AG10803 (cell line): ENCODE measurements at regions not wholly inside any gene's neighbourhood (a gene's known extent, or its start where the extent isn't known, plus 50 kb on each side); places are given as distances from the start of the nearest gene placed in this dataset.

ENCODE experiments used
- DNase-seq: peaks from one replicate; pipeline ENCODE4 v3.0.0; 2010; ENCODE audit warnings: low read depth
- H3K4me3 ChIP-seq: 2 replicates; pipeline ENCODE4 v1.5.1; 2011; ENCODE audit warnings: mild to moderate bottlenecking, low read length, control low read depth
- TF ChIP-seq, protein P1 (sequence below): conservative IDR thresholded peaks from 2 replicates; pipeline ENCODE4 v1.5.1; 2011; ENCODE audit warnings: mild to moderate bottlenecking, low read length, control low read depth, inconsistent platforms

DNA sequence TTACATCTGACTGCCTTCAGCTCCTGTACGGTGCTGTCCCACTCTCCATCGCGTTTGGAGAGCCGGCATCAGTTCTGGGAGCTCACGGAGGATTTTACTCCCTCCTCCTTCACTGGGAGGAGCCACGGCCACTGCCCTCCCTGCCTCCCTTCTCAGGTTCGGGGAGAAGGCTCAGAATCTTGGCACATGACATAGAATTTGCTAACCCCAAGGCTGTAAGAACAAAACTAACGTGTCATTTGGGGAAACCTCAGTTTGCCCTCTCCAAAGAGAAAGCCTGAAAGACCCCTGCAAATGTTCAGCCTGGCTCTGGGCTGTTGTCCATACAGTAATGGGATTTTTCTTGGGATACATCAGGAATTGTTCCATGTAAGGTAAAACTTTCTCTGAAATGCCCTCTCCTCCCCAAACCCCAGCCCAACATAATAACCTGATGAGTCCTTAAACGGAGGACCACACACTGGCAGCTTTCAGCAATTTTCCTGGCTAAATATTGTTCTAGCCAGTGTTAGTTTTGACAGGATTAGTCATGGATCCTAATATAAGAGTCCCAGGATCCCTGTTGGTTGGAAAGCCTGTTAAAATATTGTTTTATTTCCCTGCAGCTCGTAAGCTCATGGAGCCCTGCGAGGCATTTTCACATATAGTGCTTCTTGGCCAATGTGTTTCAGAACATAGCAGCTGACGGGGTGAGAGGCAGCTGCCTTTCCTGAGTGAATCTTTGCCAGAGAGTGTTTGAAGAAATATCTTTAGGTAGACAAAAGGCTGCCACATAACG, 98.8 kb downstream of the RHOU start:
- TF ChIP-seq, protein P1, sequence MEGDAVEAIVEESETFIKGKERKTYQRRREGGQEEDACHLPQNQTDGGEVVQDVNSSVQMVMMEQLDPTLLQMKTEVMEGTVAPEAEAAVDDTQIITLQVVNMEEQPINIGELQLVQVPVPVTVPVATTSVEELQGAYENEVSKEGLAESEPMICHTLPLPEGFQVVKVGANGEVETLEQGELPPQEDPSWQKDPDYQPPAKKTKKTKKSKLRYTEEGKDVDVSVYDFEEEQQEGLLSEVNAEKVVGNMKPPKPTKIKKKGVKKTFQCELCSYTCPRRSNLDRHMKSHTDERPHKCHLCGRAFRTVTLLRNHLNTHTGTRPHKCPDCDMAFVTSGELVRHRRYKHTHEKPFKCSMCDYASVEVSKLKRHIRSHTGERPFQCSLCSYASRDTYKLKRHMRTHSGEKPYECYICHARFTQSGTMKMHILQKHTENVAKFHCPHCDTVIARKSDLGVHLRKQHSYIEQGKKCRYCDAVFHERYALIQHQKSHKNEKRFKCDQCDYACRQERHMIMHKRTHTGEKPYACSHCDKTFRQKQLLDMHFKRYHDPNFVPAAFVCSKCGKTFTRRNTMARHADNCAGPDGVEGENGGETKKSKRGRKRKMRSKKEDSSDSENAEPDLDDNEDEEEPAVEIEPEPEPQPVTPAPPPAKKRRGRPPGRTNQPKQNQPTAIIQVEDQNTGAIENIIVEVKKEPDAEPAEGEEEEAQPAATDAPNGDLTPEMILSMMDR, result no peak

DNA sequence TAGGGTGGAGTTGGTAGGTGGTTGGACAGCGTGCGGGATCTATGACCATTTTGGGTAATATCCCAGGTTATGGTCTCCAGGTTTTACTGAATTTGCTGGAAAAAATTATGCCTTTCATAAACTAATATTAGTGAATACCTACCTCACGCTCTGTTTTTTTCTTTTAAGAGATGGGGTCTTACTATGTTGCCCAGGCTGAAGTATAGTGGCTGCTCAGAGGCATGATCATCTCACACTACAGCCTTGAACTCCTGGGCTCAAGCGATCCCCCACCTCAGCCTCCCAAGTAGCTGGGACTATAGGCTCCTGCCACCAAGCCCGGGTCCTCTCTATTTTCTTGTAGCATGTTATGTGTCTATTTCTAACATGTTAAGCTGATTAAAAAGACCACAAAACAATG, 100.2 kb downstream of the RHOU start:
- no peak for DNase-seq
- no peak overlapping the region for H3K4me3 ChIP-seq
- TF ChIP-seq, protein P1, result no peak

More for the DNA sequence above, 98.8 kb downstream of the RHOU start:
- no peak overlapping the region for H3K4me3 ChIP-seq
- DNase-seq, result no peak

DNA sequence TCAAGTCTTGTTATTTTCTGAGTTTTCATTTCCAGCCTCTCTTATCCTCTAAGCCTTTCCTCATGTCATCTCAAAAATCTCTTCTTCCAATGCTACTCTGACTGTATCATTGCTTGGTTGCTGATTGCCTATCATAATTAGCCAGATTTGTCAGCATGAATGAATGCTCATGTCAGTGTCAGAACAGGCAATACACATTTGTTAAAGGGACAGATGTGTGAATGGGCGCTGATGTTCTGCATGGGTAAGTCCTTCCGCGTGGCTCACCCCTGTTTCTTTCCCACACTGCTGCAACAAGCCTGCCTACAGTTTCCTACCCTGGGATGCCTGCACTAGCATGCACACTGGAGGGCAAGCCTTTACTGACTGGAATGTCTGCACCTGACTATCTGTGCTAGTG, 100.6 kb downstream of the RHOU start:
- TF ChIP-seq, protein P1, result no peak
- no peak for DNase-seq
- no peak overlapping the region for H3K4me3 ChIP-seq

DNA sequence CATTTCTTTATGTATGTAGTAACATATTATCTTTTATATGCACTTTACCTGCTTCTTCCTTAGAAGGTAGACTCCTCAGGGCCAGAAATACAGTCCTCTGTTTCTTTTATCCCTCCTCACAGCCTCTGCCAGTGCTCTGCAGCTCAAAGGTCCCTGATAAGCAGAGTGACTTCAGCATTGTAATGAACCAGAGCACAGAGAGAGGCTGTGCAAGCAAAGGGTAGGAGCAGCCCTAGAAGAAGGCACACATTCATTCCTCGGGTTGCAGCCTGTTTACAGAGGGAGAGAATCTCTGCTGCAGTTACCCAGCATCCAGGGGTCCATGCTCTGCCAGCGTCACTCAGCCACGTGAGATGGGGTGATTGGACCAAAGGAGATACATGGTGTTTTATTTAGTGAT, 101.1 kb downstream of the RHOU start:
- DNase-seq, result no peak
- TF ChIP-seq, protein P1, result no peak

DNA sequence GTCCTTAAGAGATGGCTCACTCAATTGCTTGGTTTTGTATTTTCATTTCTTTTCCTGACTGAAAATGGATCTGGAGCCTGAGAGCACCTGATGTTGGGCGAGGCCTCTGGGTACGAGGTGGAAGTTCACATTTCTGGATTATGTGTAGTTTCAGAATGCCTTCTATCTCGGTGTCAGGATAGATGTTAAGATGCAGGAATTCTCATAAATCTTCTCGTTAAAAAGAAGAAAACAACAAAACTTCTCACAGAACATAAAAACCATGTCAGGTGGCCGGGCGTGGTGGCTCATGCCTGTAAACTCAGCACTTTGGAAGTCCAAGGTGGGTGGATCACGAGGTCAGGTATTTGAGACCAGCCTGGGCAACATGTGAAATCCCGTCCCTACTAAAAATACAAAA, 101.8 kb downstream of the RHOU start:
- H3K4me3 ChIP-seq, result no peak overlapping the region
- TF ChIP-seq, protein P1, result no peak
- no peak for DNase-seq

More for the DNA sequence above, 101.1 kb downstream of the RHOU start:
- H3K4me3 ChIP-seq, result no peak overlapping the region

DNA sequence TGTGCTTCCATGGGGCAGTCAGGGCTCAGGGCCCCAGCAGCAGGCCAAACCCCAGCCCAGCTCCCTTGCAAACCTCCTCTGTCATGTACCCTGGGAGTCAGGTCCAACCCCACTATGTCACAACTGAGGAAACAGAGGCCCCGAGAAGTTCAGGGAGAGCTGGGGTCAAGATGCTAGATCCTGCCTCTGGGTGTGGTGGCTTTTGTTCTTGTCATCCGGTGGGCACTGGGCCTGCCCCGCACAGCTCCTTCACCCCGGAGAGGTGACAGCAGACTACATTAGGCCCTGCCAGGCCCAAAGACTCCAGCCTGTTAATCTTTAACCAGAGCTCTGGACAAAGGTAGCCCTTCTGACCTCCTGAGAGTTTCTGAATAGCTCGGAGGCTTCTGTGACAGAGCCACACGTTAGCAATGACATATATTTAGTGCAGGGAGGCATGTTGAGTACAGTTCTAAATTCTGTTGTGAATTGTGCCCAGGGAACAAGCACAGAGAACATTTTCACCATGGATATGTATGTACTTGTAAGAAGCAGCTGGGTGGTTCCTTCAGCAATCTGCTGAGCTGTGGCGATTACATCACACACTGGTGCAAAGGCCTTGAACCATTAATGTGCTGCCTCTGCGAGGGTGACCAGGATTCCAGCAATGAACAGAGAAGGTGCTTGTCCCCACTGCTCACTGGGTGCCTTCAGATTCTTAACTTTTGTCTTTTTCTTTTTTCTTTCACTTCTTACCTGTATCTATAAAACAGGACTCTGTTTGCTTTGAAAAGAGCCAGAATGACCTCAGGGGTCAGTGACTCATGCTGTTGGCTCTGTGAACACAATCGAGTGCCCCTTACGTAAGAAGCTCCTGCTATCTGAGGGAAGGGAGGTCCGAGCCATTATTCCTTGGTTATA, 102.8 kb downstream of the RHOU start:
- no peak overlapping the region for H3K4me3 ChIP-seq
- peak; percentile 49 for DNase-seq
- TF ChIP-seq, protein P1, result no peak
